ENCODE measurements at regions not wholly inside any gene's neighbourhood (a gene's known extent, or its start where the extent isn't known, plus 50 kb on each side); places are given as distances from the start of the nearest gene placed in this dataset.
"Not testable (repeated sequence)": the region's sequence is repeated elsewhere in the genome, so short reads cannot be mapped to it uniquely, and the experiment has no call there.

DNA sequence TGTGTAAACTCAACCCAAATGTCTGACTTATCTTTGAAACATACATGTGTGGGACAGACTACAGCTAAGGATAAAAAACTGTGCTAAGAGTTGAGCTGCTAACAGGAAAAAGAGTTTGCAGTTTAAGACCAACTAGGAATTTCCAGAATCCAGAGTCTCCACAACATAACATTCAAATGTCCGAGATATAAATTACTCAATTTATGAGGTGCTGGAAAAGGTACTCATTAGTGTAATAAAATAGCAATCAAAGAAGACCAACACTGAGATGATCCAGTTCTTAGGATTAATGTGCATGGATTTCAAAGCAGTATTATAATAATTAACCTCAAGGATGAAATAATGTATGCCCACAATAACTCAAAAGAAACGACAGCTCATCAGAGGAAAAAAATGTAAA, 426.5 kb upstream of the KCNMB2 start:
- Histone ChIP-seq H3K4me2 (ENCODE audit: low read depth, low read length, poor library complexity, severe bottlenecking) (no peak overlapping the region), H3K36me3 (ENCODE audit: insufficient read depth, low read length) (no peaks in the 10 kb centered on the region), H3K9ac (ENCODE audit: low read depth, low read length, poor library complexity, severe bottlenecking) (no peak overlapping the region), H3K4me1 (ENCODE audit: insufficient read depth, low read length, poor library complexity, severe bottlenecking) (no peaks in the 10 kb centered on the region), H4K20me1 (ENCODE audit: insufficient read depth, low read length, poor library complexity, severe bottlenecking) (no peaks in the 10 kb centered on the region), H3K27me3 (ENCODE audit: insufficient read depth, low read length, poor library complexity, severe bottlenecking) (no peaks in the 10 kb centered on the region), H3F3A (ENCODE audit: low read depth) (no peaks in the 10 kb centered on the region), H2AFZ (ENCODE audit: low read length) (no peak overlapping the region), H3K9me2 (replicated peaks; ENCODE audit: low read depth, low read length) (no peaks in the 10 kb centered on the region), H3K4me3 (ENCODE audit: low read length, poor library complexity, severe bottlenecking) (no peak overlapping the region), H3K9me3 (ENCODE audit: insufficient read depth, low read depth, low read length) (no peaks in the 10 kb centered on the region), H3K79me2 (ENCODE audit: insufficient read depth, low read length) (no peaks in the 10 kb centered on the region)
- TF ChIP-seq, protein P1, sequence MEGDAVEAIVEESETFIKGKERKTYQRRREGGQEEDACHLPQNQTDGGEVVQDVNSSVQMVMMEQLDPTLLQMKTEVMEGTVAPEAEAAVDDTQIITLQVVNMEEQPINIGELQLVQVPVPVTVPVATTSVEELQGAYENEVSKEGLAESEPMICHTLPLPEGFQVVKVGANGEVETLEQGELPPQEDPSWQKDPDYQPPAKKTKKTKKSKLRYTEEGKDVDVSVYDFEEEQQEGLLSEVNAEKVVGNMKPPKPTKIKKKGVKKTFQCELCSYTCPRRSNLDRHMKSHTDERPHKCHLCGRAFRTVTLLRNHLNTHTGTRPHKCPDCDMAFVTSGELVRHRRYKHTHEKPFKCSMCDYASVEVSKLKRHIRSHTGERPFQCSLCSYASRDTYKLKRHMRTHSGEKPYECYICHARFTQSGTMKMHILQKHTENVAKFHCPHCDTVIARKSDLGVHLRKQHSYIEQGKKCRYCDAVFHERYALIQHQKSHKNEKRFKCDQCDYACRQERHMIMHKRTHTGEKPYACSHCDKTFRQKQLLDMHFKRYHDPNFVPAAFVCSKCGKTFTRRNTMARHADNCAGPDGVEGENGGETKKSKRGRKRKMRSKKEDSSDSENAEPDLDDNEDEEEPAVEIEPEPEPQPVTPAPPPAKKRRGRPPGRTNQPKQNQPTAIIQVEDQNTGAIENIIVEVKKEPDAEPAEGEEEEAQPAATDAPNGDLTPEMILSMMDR (conservative IDR thresholded peaks at IDR 0.05; ENCODE audit: low read length) = no peak
- TF ChIP-seq EZH2phosphoT487 (IDR thresholded peaks at IDR 0.05; ENCODE audit: borderline replicate concordance) = no peak

DNA sequence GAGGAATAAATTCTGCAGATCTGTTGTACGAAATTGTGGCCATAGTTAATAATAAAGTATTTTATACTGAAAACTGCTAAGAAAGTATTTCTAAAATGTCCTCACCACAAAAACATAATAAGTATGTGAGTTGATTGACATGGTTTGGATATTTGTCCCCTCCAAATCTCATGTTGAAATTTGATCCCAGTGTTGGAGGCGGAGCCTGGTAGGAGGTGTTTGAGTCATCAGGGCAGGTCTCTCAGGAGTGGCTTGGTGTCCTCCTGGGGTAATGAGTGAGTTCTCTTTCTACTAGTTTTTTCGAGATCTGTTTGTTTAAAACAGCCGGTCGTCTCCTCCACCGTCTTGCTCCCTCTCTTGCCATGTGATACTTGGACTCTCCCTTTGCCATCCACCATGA, 424.1 kb upstream of the KCNMB2 start:
- H3K4me3 ChIP-seq (ENCODE audit: low read length, poor library complexity, severe bottlenecking) = no peak overlapping the region
- H3K9me3 ChIP-seq (ENCODE audit: insufficient read depth, low read depth, low read length) = no peaks in the 10 kb centered on the region
- TF ChIP-seq, protein P1 (conservative IDR thresholded peaks at IDR 0.05; ENCODE audit: low read length) = no peak
- no peak for TF ChIP-seq EZH2phosphoT487 (IDR thresholded peaks at IDR 0.05; ENCODE audit: borderline replicate concordance)
- H3F3A ChIP-seq (ENCODE audit: low read depth) = no peaks in the 10 kb centered on the region
- H4K20me1 ChIP-seq (ENCODE audit: insufficient read depth, low read length, poor library complexity, severe bottlenecking) = no peaks in the 10 kb centered on the region
- no peaks in the 10 kb centered on the region for H3K9me2 ChIP-seq (replicated peaks; ENCODE audit: low read depth, low read length)
- H3K79me2 ChIP-seq (ENCODE audit: insufficient read depth, low read length) = no peaks in the 10 kb centered on the region
- no peaks in the 10 kb centered on the region for H3K4me1 ChIP-seq (ENCODE audit: insufficient read depth, low read length, poor library complexity, severe bottlenecking)
- H3K9ac ChIP-seq (ENCODE audit: low read depth, low read length, poor library complexity, severe bottlenecking) = no peak overlapping the region
- no peak overlapping the region for H2AFZ ChIP-seq (ENCODE audit: low read length)
- no peak overlapping the region for H3K4me2 ChIP-seq (ENCODE audit: low read depth, low read length, poor library complexity, severe bottlenecking)
- H3K36me3 ChIP-seq (ENCODE audit: insufficient read depth, low read length) = no peaks in the 10 kb centered on the region
- no peaks in the 10 kb centered on the region for H3K27me3 ChIP-seq (ENCODE audit: insufficient read depth, low read length, poor library complexity, severe bottlenecking)

DNA sequence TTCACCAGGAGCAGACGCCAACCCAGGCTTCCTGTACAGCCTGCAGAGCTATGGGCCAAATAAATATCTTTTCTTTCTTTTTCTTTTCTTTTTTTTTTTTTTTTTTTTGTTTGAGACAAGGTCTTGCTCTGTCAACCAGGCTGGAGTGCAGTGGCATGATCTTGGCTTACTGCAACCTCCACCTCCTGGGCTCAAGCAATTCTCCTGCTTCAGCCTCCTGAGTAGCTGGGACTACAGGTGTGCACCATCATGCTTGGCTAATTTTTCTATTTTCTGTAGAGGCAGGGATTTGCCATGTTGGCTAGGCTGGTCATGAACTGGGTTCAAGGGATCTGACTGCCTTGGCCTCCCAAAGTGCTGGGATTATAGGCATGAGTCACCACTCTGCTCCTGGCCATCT, 423.7 kb upstream of the KCNMB2 start:
- H4K20me1 ChIP-seq (ENCODE audit: insufficient read depth, low read length, poor library complexity, severe bottlenecking); H3K9me2 ChIP-seq (replicated peaks; ENCODE audit: low read depth, low read length); H3K79me2 ChIP-seq (ENCODE audit: insufficient read depth, low read length); H3K36me3 ChIP-seq (ENCODE audit: insufficient read depth, low read length); H3K27me3 ChIP-seq (ENCODE audit: insufficient read depth, low read length, poor library complexity, severe bottlenecking); H2AFZ ChIP-seq (ENCODE audit: low read length); H3K9me3 ChIP-seq (ENCODE audit: insufficient read depth, low read depth, low read length); H3K4me1 ChIP-seq (ENCODE audit: insufficient read depth, low read length, poor library complexity, severe bottlenecking); H3F3A ChIP-seq (ENCODE audit: low read depth); H3K4me3 ChIP-seq (ENCODE audit: low read length, poor library complexity, severe bottlenecking); H3K9ac ChIP-seq (ENCODE audit: low read depth, low read length, poor library complexity, severe bottlenecking); H3K4me2 ChIP-seq (ENCODE audit: low read depth, low read length, poor library complexity, severe bottlenecking): not testable (repeated sequence)

DNA sequence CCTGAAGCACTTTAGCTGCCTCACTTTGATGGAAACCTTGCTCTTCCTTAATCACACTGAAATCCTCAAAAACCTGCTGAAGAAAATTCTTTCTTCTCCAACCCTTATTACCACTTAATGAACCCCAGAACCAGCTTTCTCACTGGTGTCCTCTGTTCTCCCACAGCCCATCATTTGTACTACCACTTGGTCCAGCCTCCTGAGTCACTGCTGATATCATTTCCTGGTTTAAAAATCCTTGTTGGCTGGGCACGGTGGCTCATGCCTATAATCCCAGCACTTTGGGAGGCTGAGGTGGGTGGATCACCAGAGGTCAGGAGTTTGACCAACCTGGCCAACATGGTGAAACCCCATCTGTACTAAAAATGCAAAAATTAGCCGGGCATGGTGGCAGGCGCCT, 418.6 kb upstream of the KCNMB2 start:
- no peaks in the 10 kb centered on the region for H3K27me3 ChIP-seq (ENCODE audit: insufficient read depth, low read length, poor library complexity, severe bottlenecking)
- H3K9me2 ChIP-seq (replicated peaks; ENCODE audit: low read depth, low read length) = no peaks in the 10 kb centered on the region
- H3K9me3 ChIP-seq (ENCODE audit: insufficient read depth, low read depth, low read length) = peaks cover 11% of the 10 kb centered on the region; the same call in 1 of the 2 replicates
- H3K4me2 ChIP-seq (ENCODE audit: low read depth, low read length, poor library complexity, severe bottlenecking) = no peak overlapping the region
- no peaks in the 10 kb centered on the region for H3K36me3 ChIP-seq (ENCODE audit: insufficient read depth, low read length)
- H3K79me2 ChIP-seq (ENCODE audit: insufficient read depth, low read length) = no peaks in the 10 kb centered on the region
- H3F3A ChIP-seq (ENCODE audit: low read depth) = no peaks in the 10 kb centered on the region
- no peak overlapping the region for H3K9ac ChIP-seq (ENCODE audit: low read depth, low read length, poor library complexity, severe bottlenecking)
- H3K4me3 ChIP-seq (ENCODE audit: low read length, poor library complexity, severe bottlenecking) = no peak overlapping the region
- TF ChIP-seq, protein P1 (conservative IDR thresholded peaks at IDR 0.05; ENCODE audit: low read length) = no peak
- no peak for TF ChIP-seq EZH2phosphoT487 (IDR thresholded peaks at IDR 0.05; ENCODE audit: borderline replicate concordance)
- H4K20me1 ChIP-seq (ENCODE audit: insufficient read depth, low read length, poor library complexity, severe bottlenecking) = no peaks in the 10 kb centered on the region
- no peak overlapping the region for H2AFZ ChIP-seq (ENCODE audit: low read length)
- H3K4me1 ChIP-seq (ENCODE audit: insufficient read depth, low read length, poor library complexity, severe bottlenecking) = no peaks in the 10 kb centered on the region

DNA sequence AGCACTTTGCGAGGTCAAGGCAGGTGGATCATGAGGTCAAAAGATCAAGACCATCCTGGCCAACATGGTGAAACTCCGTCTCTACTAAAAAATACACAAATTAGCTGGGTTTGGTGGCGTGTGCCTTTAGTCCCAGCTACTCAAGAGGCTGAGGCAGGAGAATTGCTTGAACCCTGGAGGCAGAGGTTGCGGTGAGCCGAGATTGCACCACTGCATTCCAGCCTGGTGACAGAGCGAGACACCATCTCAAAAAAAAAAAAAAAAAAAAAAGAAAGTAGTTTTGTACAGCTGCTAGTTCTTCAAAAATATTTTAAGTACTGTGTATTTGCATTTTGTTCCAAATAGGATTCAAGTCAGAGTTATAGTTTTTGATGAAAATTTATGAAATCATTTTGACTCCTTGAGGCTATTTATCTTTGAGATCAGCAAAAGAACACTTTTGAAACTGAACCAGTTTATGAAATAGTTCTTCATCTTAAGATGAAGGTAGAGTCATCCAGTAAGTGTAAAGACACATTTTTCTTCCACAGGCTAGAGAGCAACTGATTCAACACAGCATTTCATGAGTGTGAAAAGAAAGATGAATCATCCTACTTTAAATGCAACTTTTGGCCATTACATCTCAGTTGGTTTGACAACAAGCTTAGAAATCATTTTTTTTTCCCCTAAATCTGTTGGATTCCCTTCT, 416.5 kb upstream of the KCNMB2 start:
- peaks cover 11% of the 10 kb centered on the region; the same call in 1 of the 2 replicates for H3K9me3 ChIP-seq (ENCODE audit: insufficient read depth, low read depth, low read length)
- not testable (repeated sequence) for H3F3A ChIP-seq (ENCODE audit: low read depth); H3K27me3 ChIP-seq (ENCODE audit: insufficient read depth, low read length, poor library complexity, severe bottlenecking); H3K4me1 ChIP-seq (ENCODE audit: insufficient read depth, low read length, poor library complexity, severe bottlenecking); H3K79me2 ChIP-seq (ENCODE audit: insufficient read depth, low read length); H3K4me2 ChIP-seq (ENCODE audit: low read depth, low read length, poor library complexity, severe bottlenecking); H2AFZ ChIP-seq (ENCODE audit: low read length); H3K9me2 ChIP-seq (replicated peaks; ENCODE audit: low read depth, low read length); H3K36me3 ChIP-seq (ENCODE audit: insufficient read depth, low read length); H3K9ac ChIP-seq (ENCODE audit: low read depth, low read length, poor library complexity, severe bottlenecking); H4K20me1 ChIP-seq (ENCODE audit: insufficient read depth, low read length, poor library complexity, severe bottlenecking); H3K4me3 ChIP-seq (ENCODE audit: low read length, poor library complexity, severe bottlenecking)

Measured in Loucy (cell line).